HL-60 (cell line): ENCODE measurements at regions not wholly inside any gene's neighbourhood (a gene's known extent, or its start where the extent isn't known, plus 50 kb on each side); places are given as distances from the start of the nearest gene placed in this dataset.

ENCODE experiments used
- CTCF ChIP-seq: IDR thresholded peaks from one replicate; pipeline ENCODE4 v1.5.1; 2011; ENCODE audit warnings: low read length, control low read depth, inconsistent platforms; ENCODE audit not compliant: insufficient read depth
- POLR2AphosphoS5 ChIP-seq: IDR thresholded peaks from 2 replicates; pipeline ENCODE4 v1.6.1; 2012; ENCODE audit warnings: low read depth
- SPI1 ChIP-seq: IDR thresholded peaks from 2 replicates; pipeline ENCODE4 v1.6.1; 2012; ENCODE audit warnings: low read depth, mild to moderate bottlenecking, borderline replicate concordance

- TF ChIP-seq CTCF = no peak
- no peak for TF ChIP-seq SPI1
- no peak for TF ChIP-seq POLR2AphosphoS5
Observed at GRCh38 chr2:217097346-217097745, 237.5 kb upstream of the TNP1 start.
